NCI-H82 (cell line): ENCODE measurements at regions not wholly inside any gene's neighbourhood (a gene's known extent, or its start where the extent isn't known, plus 50 kb on each side); places are given as distances from the start of the nearest gene placed in this dataset.

ENCODE experiments used
- DNase-seq: peaks from one replicate; lab custom pipeline; 2025; lab: John Stamatoyannopoulos, UW

DNA sequence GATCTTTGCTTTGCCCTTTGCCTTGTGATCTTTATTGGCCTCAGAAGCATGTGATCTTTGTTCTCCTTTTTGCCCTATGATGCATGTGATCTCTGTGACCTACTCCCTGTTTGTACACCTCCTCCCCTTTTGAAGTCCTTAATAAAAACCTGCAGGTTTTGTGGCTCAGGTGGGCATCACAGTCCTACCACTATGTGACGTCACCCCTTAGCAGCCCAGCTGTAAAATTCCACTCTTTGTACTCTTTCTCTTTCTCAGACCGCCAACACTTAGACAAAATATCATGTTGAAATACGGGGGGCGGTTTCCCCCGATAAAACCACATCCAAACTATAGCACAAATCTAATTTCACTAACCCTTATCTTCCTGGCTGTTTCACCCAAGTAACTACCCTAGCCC, 76.7 kb upstream of the RAPGEF4 start:
- no peak for DNase-seq

GRCh38 chr2:172662099-172662498, 73.5 kb upstream of the RAPGEF4 start:
- DNase-seq = no peak

- no peak for DNase-seq
Observed at GRCh38 chr2:172664766-172665165, 70.9 kb upstream of the RAPGEF4 start.

DNA sequence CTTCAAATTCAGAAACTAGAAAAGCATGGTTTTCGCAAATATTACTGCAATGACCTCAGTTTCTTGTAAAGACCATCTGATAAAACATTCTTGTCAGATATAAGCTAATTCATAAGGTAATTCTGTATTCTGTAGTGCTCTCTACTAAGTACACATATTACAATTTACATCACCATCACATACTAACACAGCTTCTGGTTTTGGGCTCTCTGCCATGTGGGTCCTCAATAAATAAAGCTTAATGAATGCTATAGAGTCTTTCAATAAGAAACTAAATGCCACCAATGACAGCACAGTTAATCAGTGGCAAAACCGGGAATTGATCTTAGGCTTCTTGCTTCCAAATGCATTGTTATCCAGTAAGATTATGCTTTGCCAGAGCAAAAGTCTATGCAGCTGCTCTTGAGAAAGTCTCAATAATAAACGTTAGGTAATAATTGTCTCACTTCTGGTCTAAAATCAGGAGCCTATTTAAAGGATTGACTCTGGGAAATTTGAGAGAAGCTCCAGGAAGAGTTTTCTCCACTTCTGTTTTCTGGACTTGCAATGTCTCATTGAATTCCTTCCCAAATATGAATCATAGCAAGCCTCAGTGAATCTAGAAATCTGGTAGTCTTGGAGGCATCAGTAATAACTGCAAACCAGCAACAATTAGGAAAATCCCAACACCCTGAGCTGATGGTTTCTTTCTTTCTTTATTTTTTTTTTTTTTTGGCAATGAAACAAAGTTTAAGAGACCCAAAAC, 67.9 kb upstream of the RAPGEF4 start:
- no peak for DNase-seq

DNA sequence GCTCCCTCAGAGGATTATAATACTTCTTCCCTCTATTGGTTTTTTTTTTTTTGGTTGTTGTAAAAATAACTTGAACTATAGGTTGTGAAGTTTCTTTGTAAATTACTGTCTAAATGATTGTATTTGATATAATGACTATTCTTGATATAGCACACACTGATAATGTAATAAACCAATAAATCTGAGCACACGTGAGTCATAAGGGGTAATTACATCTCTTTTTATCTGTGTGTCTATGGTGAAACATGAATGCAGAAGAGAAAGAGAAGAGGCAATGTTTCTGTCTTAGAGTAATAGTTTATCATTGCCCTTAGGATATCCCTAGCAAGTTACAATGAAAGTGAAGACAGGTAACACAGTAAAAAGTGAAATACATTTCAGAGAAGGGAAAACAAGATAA, 64.1 kb upstream of the RAPGEF4 start:
- no peak for DNase-seq

DNA sequence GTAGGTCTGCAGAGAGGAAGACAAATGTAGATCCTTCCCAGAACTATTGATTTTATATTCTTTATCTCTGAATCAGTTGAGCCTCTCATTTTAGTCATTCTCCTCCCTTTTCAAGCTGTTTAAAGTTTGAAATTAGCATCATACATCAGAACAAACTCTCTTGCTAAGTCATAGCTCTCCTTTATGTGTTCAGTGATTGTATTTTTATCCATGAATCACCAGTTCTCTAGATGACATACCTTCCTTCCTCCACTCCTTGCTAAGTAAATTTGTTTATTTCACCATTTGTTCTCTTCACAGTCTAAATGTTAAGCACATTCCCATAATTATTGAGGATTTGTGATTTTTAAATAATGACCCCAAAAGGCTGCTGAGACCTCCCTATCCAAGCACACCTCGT, 63.5 kb upstream of the RAPGEF4 start:
- no peak for DNase-seq

- peak; percentile 49 for DNase-seq
Observed at GRCh38 chr2:172673056-172673683, 62.5 kb upstream of the RAPGEF4 start.

GRCh38 chr2:172674034-172674967, 61.3 kb upstream of the RAPGEF4 start:
- no peak for DNase-seq

DNA sequence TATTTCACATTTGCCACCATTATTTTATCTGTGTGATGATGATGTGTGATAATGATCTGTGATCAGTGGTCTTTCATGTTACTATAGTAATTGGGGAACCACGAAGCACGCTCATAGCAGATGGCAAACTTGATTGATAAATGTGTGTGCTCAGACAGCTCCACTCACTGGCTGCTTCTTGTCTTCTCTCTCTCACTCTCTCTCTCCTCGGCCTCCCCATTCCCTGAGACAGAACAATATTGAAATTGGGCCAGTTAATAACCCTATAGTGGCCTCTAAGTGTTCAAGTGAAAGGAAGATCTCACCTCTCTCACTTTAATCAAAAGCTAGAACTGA, 60.7 kb upstream of the RAPGEF4 start:
- DNase-seq = no peak

GRCh38 chr2:172677363-172677762, 58.3 kb upstream of the RAPGEF4 start:
- DNase-seq = no peak

- DNase-seq = no peak
Observed at GRCh38 chr2:172680436-172681068, 55.1 kb upstream of the RAPGEF4 start.

- no peak for DNase-seq
Observed at GRCh38 chr2:172685467-172685866, 50.2 kb upstream of the RAPGEF4 start.
